DOHH2 (cell line): ENCODE measurements at regions not wholly inside any gene's neighbourhood (a gene's known extent, or its start where the extent isn't known, plus 50 kb on each side); places are given as distances from the start of the nearest gene placed in this dataset.

Experiments
- H3F3A ChIP-seq: fragments of 200-600 bp; sonication (generic), shearing (Covaris generic); 2 replicates; pipeline ENCODE4 v1.6.0; 2016; ENCODE audit warnings: antibody characterized with exemption, mild to moderate bottlenecking; ENCODE audit not compliant: control insufficient read depth, insufficient read depth
- H3K27ac ChIP-seq: fragments of 200-600 bp; sonication (generic); 2 replicates; pipeline ENCODE4 v1.5.1; 2014; ENCODE audit warnings: low read depth, mild to moderate bottlenecking, low read length, moderate library complexity
- H3K27me3 ChIP-seq: fragments of 200-600 bp; sonication (generic); 2 replicates; pipeline ENCODE4 v1.6.1; 2014; ENCODE audit warnings: mild to moderate bottlenecking, low read length, mixed read lengths; ENCODE audit not compliant: control insufficient read depth
- H3K36me3 ChIP-seq: fragments of 200-600 bp; sonication (generic); 2 replicates; pipeline ENCODE4 v1.6.1; 2014; ENCODE audit warnings: mild to moderate bottlenecking, low read length, moderate library complexity, mixed read lengths; ENCODE audit not compliant: control insufficient read depth
- H3K4me1 ChIP-seq: fragments of 200-600 bp; sonication (generic); 2 replicates; pipeline ENCODE4 v1.6.1; 2014; ENCODE audit warnings: mild to moderate bottlenecking, low read length, mixed read lengths; ENCODE audit not compliant: control insufficient read depth
- H3K4me2 ChIP-seq: fragments of 200-600 bp; sonication (generic); 2 replicates; pipeline ENCODE4 v1.6.0; 2014; ENCODE audit warnings: mild to moderate bottlenecking, low read length, moderate library complexity
- H3K4me3 ChIP-seq: fragments of 200-600 bp; sonication (generic); 2 replicates; pipeline ENCODE4 v1.5.1; 2014; ENCODE audit warnings: mild to moderate bottlenecking, low read length, mixed read lengths
- H3K79me2 ChIP-seq: fragments of 200-600 bp; sonication (generic); 2 replicates; pipeline ENCODE4 v1.6.1; 2014; ENCODE audit warnings: mild to moderate bottlenecking, low read length, mixed read lengths; ENCODE audit not compliant: control insufficient read depth
- H3K9me2 ChIP-seq: fragments of 200-600 bp; sonication (generic); replicated peaks from 2 replicates; pipeline ENCODE4 v1.6.1; 2014; ENCODE audit warnings: mild to moderate bottlenecking, low read length, mixed read lengths; ENCODE audit not compliant: control insufficient read depth
- H3K9me3 ChIP-seq: fragments of 200-600 bp; sonication (generic); 2 replicates; pipeline ENCODE4 v1.6.1; 2014; ENCODE audit warnings: antibody characterized with exemption, low read length, mixed read lengths; ENCODE audit not compliant: control insufficient read depth, insufficient read depth
- H4K20me1 ChIP-seq: fragments of 200-600 bp; sonication (generic); 2 replicates; pipeline ENCODE4 v1.6.0; 2014; ENCODE audit warnings: low read depth, mild to moderate bottlenecking, antibody characterized with exemption, low read length, moderate library complexity; ENCODE audit not compliant: control insufficient read depth, insufficient read depth
- CTCF ChIP-seq: fragments of 200-600 bp; sonication (generic); IDR thresholded peaks from one replicate; pipeline ENCODE4 v1.5.1; 2014; ENCODE audit warnings: antibody characterized with exemption, mild to moderate bottlenecking, low read depth, low read length; ENCODE audit not compliant: poor library complexity, severe bottlenecking
- EZH2phosphoT487 ChIP-seq: fragments of 200-600 bp; sonication (generic); IDR thresholded peaks from 2 replicates; pipeline ENCODE4 v1.6.1; 2017; ENCODE audit warnings: borderline replicate concordance, mild to moderate bottlenecking, antibody characterized with exemption, low read length, moderate library complexity, mixed read lengths

- no peaks in the 10 kb centered on the region for H3K9me3 ChIP-seq
- H3K27ac ChIP-seq: no peak overlapping the region
- H3K4me1 ChIP-seq: no peaks in the 10 kb centered on the region
- TF ChIP-seq CTCF: no peak
- no peak for TF ChIP-seq EZH2phosphoT487
- H3F3A ChIP-seq: no peaks in the 10 kb centered on the region
- no peak overlapping the region for H3K4me3 ChIP-seq
- H3K9me2 ChIP-seq: no peaks in the 10 kb centered on the region
- H4K20me1 ChIP-seq: no peaks in the 10 kb centered on the region
- H3K4me2 ChIP-seq: no peak overlapping the region
- no peaks in the 10 kb centered on the region for H3K79me2 ChIP-seq
- H3K27me3 ChIP-seq: no peaks in the 10 kb centered on the region
- no peaks in the 10 kb centered on the region for H3K36me3 ChIP-seq
These were observed 203.9 kb upstream of the KRR1 start for GRCh38 chr12:75715323-75715644.

- Histone ChIP-seq H3K36me3 (no peaks in the 10 kb centered on the region), H3K27ac (no peak overlapping the region), H3K4me2 (no peak overlapping the region), H3K79me2 (no peaks in the 10 kb centered on the region), H3K9me2 (no peaks in the 10 kb centered on the region), H4K20me1 (no peaks in the 10 kb centered on the region), H3K9me3 (no peaks in the 10 kb centered on the region), H3K4me1 (no peaks in the 10 kb centered on the region), H3K27me3 (no peaks in the 10 kb centered on the region), H3F3A (no peaks in the 10 kb centered on the region), H3K4me3 (no peak overlapping the region)
- TF ChIP-seq CTCF (no peak), EZH2phosphoT487 (no peak)
These were observed 203.3 kb upstream of the KRR1 start for GRCh38 chr12:75714462-75715322.

- Histone ChIP-seq H3K36me3 (no peaks in the 10 kb centered on the region), H3K79me2 (no peaks in the 10 kb centered on the region), H3F3A (no peaks in the 10 kb centered on the region), H3K4me1 (no peaks in the 10 kb centered on the region), H4K20me1 (no peaks in the 10 kb centered on the region), H3K27ac (no peak overlapping the region), H3K4me2 (no peak overlapping the region), H3K27me3 (no peaks in the 10 kb centered on the region; the same call in 1 of the 2 replicates), H3K9me2 (no peaks in the 10 kb centered on the region), H3K4me3 (no peak overlapping the region), H3K9me3 (no peaks in the 10 kb centered on the region)
- TF ChIP-seq CTCF: no peak
- TF ChIP-seq EZH2phosphoT487: no peak
These were observed 202.0 kb upstream of the KRR1 start for GRCh38 chr12:75713434-75713833.
